PC-3 (cell line): ENCODE measurements at regions not wholly inside any gene's neighbourhood (a gene's known extent, or its start where the extent isn't known, plus 50 kb on each side); places are given as distances from the start of the nearest gene placed in this dataset.

Experiments
- CTCF ChIP-seq: fragments of 300-600 bp; sonication (generic); conservative IDR thresholded peaks from 2 replicates; pipeline ENCODE4 v1.5.1; 2017; ENCODE audit warnings: antibody characterized with exemption, low read depth, mild to moderate bottlenecking, low read length
- EZH2phosphoT487 ChIP-seq: fragments of 300-600 bp; sonication (generic); IDR thresholded peaks from 2 replicates; pipeline ENCODE4 v1.6.1; 2018; ENCODE audit warnings: mild to moderate bottlenecking, antibody characterized with exemption, low read length, borderline replicate concordance

DNA sequence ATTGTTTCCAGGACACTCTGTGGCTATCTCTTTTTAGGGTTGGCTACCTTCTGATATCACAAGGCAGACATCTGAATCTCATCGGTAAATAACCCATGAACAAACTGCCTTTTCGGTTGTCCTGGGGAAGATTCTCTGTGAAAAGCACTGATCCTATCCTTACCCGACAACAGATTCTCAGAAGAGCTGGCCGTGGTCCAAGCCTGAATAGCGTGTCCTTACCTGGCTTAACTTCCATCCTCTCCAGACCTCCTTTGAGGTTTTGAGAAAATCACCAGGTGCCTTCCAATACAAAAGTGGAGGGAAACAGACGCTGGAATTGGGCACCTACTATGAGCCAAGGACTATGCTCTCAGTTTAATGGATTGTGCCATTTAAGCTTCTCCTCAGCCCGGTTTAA, 87.4 kb upstream of the ARHGEF3 start:
- no peak for TF ChIP-seq CTCF
- no peak for TF ChIP-seq EZH2phosphoT487
